Glutamatergic neuron (in vitro differentiated cells): ENCODE measurements at regions not wholly inside any gene's neighbourhood (a gene's known extent, or its start where the extent isn't known, plus 50 kb on each side); places are given as distances from the start of the nearest gene placed in this dataset.

Source experiments
- DNase-seq: peaks from one replicate; pipeline ENCODE4 v3.0.0; 2022
- H3K27ac Mint-ChIP-seq: one replicate; pipeline ENCODE4 v1.8.0; 2020; ENCODE audit warnings: mild to moderate bottlenecking, mixed read lengths, inconsistent platforms; ENCODE audit not compliant: unreplicated experiment
- H3K27me3 Mint-ChIP-seq: one replicate; pipeline ENCODE4 v1.8.0; 2020; ENCODE audit warnings: mild to moderate bottlenecking, moderate library complexity, mixed read lengths, inconsistent platforms; ENCODE audit not compliant: unreplicated experiment
- H3K36me3 Mint-ChIP-seq: one replicate; pipeline ENCODE4 v1.8.0; 2020; ENCODE audit warnings: mild to moderate bottlenecking, mixed read lengths, inconsistent platforms; ENCODE audit not compliant: unreplicated experiment
- H3K4me1 Mint-ChIP-seq: one replicate; pipeline ENCODE4 v1.8.0; 2020; ENCODE audit warnings: mild to moderate bottlenecking, low read depth, mixed read lengths, inconsistent platforms; ENCODE audit not compliant: unreplicated experiment
- H3K4me3 Mint-ChIP-seq: one replicate; pipeline ENCODE4 v1.8.0; 2020; ENCODE audit warnings: mild to moderate bottlenecking, mixed read lengths, inconsistent platforms; ENCODE audit not compliant: unreplicated experiment
- H3K9me3 Mint-ChIP-seq: one replicate; pipeline ENCODE4 v1.8.0; 2020; ENCODE audit warnings: mild to moderate bottlenecking, moderate library complexity, mixed read lengths, inconsistent platforms; ENCODE audit not compliant: unreplicated experiment
- CTCF ChIP-seq: fragments of 200-600 bp; sonication (generic); IDR thresholded peaks from one replicate; pipeline ENCODE4 v1.5.0; 2021; ENCODE audit not compliant: partially characterized antibody, unreplicated experiment

DNA sequence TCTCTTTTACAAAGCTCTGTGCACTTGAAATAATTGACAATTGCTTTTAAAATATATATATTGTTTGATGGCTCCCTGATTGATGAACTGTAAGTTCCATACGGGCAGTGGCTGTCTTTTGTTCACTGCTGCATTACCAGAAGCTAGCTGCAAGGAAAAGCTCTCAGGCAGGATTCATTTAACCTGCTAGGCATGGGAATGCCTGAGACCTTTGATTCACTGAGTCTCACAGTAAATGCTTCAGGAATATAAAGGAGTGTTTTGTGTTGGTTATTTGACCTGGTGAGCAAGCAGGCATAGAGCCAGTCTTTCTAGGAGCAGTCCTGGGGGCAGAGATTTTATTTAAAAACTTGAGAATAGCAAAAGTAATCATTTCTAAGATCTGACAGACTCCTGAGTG is 193.2 kb upstream of the ITGA4 start:
- H3K27ac Mint-ChIP-seq: no peak overlapping the region
- no peak overlapping the region for H3K4me3 Mint-ChIP-seq
- DNase-seq: no peak
- TF ChIP-seq CTCF: no peak
- H3K27me3 Mint-ChIP-seq: peaks cover 5% of the 10 kb centered on the region
- peaks cover 3% of the 10 kb centered on the region for H3K9me3 Mint-ChIP-seq
- H3K4me1 Mint-ChIP-seq: peaks cover 9% of the 10 kb centered on the region
- no peaks in the 10 kb centered on the region for H3K36me3 Mint-ChIP-seq

GRCh38 chr2:181264441-181264840 is 192.7 kb upstream of the ITGA4 start:
- no peak for DNase-seq
- peaks cover 5% of the 10 kb centered on the region for H3K27me3 Mint-ChIP-seq
- H3K4me3 Mint-ChIP-seq: no peak overlapping the region
- peaks cover 3% of the 10 kb centered on the region for H3K9me3 Mint-ChIP-seq
- no peak overlapping the region for H3K27ac Mint-ChIP-seq
- no peaks in the 10 kb centered on the region for H3K36me3 Mint-ChIP-seq
- TF ChIP-seq CTCF: no peak
- H3K4me1 Mint-ChIP-seq: peaks cover 7% of the 10 kb centered on the region

GRCh38 chr2:181266614-181267013 is 190.6 kb upstream of the ITGA4 start:
- Mint-ChIP-seq H3K9me3 (peaks cover 3% of the 10 kb centered on the region), H3K4me1 (peaks cover 7% of the 10 kb centered on the region), H3K4me3 (no peak overlapping the region), H3K36me3 (no peaks in the 10 kb centered on the region), H3K27ac (no peak overlapping the region), H3K27me3 (peaks cover 6% of the 10 kb centered on the region)
- TF ChIP-seq CTCF: no peak
- DNase-seq: no peak

DNA sequence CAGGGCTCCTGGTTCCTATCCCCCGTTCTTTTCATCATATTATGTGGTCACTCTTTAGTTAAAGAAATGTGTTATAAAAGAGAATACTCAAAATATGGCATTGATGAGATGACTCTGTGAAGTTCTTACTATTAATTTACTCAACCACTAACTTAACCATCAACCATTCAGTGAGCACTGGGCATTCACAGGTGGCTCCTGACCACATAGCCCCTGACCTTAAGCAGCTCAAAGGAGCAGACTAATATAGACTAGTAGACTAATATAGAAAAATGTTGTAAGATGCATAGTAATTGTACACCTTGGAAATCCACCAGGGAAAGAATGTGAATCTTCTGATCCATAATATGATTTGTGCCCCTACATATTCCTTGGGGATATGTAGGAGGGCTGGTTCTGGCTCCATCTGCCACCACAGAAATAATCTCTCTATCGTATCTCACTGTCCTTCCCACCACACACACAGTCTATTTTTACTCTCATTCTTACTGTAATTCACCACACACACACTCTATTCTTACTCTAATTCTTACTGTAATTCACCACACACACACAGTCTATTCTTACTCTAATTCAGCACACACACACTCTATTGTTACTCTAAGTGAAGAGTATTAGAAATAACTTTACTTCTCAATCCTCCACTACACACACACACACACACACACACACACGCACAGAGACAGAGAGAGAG is 188.9 kb upstream of the ITGA4 start:
- H3K9me3 Mint-ChIP-seq: peaks cover 3% of the 10 kb centered on the region
- H3K4me1 Mint-ChIP-seq: peaks cover 7% of the 10 kb centered on the region
- H3K27ac Mint-ChIP-seq: no peak overlapping the region
- TF ChIP-seq CTCF: no peak
- H3K36me3 Mint-ChIP-seq: no peaks in the 10 kb centered on the region
- no peak for DNase-seq
- H3K4me3 Mint-ChIP-seq: no peak overlapping the region
- peaks cover 6% of the 10 kb centered on the region for H3K27me3 Mint-ChIP-seq

DNA sequence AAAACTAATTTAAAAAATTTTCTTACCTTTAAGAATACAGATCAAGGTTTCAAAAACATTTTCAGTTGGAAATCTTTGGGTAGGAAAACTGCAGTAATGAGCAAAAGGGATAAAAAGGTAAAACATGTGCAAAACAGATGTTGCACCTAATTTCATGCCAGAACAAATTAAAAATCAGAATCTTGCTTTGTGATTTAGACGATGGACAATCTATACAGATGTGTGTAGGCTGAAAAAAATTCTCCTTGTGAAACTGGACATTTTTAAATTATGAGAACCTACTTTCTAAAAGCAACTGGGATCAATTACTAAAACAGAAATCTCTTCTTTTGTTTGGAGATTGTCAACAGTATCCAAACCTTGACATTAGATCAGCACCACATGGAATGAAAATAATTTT is 183.2 kb upstream of the ITGA4 start:
- peaks cover 2% of the 10 kb centered on the region for H3K27me3 Mint-ChIP-seq
- no peaks in the 10 kb centered on the region for H3K9me3 Mint-ChIP-seq
- no peak overlapping the region for H3K4me3 Mint-ChIP-seq
- no peaks in the 10 kb centered on the region for H3K36me3 Mint-ChIP-seq
- no peak overlapping the region for H3K27ac Mint-ChIP-seq
- no peak for TF ChIP-seq CTCF
- no peaks in the 10 kb centered on the region for H3K4me1 Mint-ChIP-seq
- DNase-seq: no peak
